H1 (cell line): ENCODE measurements at regions not wholly inside any gene's neighbourhood (a gene's known extent, or its start where the extent isn't known, plus 50 kb on each side); places are given as distances from the start of the nearest gene placed in this dataset.

Experiments
- CTCF ChIP-seq, 3 experiments: IDR thresholded peaks; 1 replicate in 2 of 3; 2 replicates in 1 of 3; pipeline versions ENCODE4 v1.5.1 to v1.6.1; 2011; ENCODE audit warnings: low read length in 3 of 3, mild to moderate bottlenecking in 3 of 3, inconsistent platforms in 2 of 3, low read depth in 1 of 3, moderate library complexity in 1 of 3; ENCODE audit not compliant: insufficient read depth in 1 of 3; ENCODE audit errors: control extremely low read depth in 1 of 3
- JUND ChIP-seq: IDR thresholded peaks from 2 replicates; pipeline ENCODE4 v1.6.1; 2011; ENCODE audit warnings: mild to moderate bottlenecking, improper control_type of control experiment, low read length
- POLR2A ChIP-seq, 2 experiments: IDR thresholded peaks; 1 replicate in 1 of 2; 2 replicates in 1 of 2; pipeline ENCODE4 v1.6.1; 2011; ENCODE audit warnings: low read depth in 2 of 2, low read length in 2 of 2, mild to moderate bottlenecking in 2 of 2; ENCODE audit errors: control extremely low read depth in 1 of 2
- RXRA ChIP-seq: IDR thresholded peaks from 2 replicates; pipeline ENCODE4 v1.6.1; 2011; ENCODE audit warnings: low read depth, mild to moderate bottlenecking, low read length, moderate library complexity; ENCODE audit not compliant: insufficient read depth

- TF ChIP-seq JUND (no peak), CTCF (IDR thresholded peaks at IDR 0.05; ENCODE audit: control extremely low read depth in 1 of 3, insufficient read depth in 1 of 3, low read depth in 1 of 3, low read length in 3 of 3) (no peak), RXRA (no peak), POLR2A (IDR thresholded peaks at IDR 0.05; ENCODE audit: control extremely low read depth in 1 of 2, low read depth in 2 of 2, low read length in 2 of 2) (no peak)
Observed at GRCh38 chr12:19922717-19923116, 445.6 kb upstream of the PDE3A start.
